Mesenchymal stem cell (in vitro differentiated cells and primary cell): ENCODE measurements at regions not wholly inside any gene's neighbourhood (a gene's known extent, or its start where the extent isn't known, plus 50 kb on each side); places are given as distances from the start of the nearest gene placed in this dataset.
"Not testable (repeated sequence)": the region's sequence is repeated elsewhere in the genome, so short reads cannot be mapped to it uniquely, and the experiment has no call there.

Source experiments
- DNase-seq: peaks from one replicate; pipeline ENCODE4 v3.0.0-alpha.2; 2013
- H2AFZ ChIP-seq: one replicate; pipeline ENCODE4 v1.6.1; 2013; ENCODE audit warnings: low read depth, mild to moderate bottlenecking, control low read depth, inconsistent platforms, low read length, moderate library complexity
- H2AK5ac ChIP-seq: 2 replicates; pipeline ENCODE4 v1.6.1; 2013; ENCODE audit warnings: low read length, moderate library complexity, mild to moderate bottlenecking, inconsistent platforms; ENCODE audit not compliant: severe bottlenecking
- H2BK120ac ChIP-seq: one replicate; pipeline ENCODE4 v1.6.1; 2013; ENCODE audit warnings: low read depth, mild to moderate bottlenecking, inconsistent platforms, low read length, moderate library complexity
- H2BK12ac ChIP-seq, 2 experiments: one replicate each; pipeline ENCODE4 v1.6.1; 2013; ENCODE audit warnings: inconsistent platforms in 2 of 2, low read length in 2 of 2, mild to moderate bottlenecking in 2 of 2, moderate library complexity in 2 of 2, control low read depth in 1 of 2
- H2BK15ac ChIP-seq: one replicate; pipeline ENCODE4 v1.6.1; 2013; ENCODE audit warnings: mild to moderate bottlenecking, low read depth, inconsistent platforms; ENCODE audit not compliant: poor library complexity, severe bottlenecking
- H2BK5ac ChIP-seq: 2 replicates; pipeline ENCODE4 v1.6.1; 2013; ENCODE audit warnings: low read depth, mild to moderate bottlenecking, low read length, control low read depth, inconsistent platforms; ENCODE audit not compliant: poor library complexity, severe bottlenecking
- H3K14ac ChIP-seq, 2 experiments: one replicate each; pipeline ENCODE4 v1.6.1; 2013; ENCODE audit warnings: inconsistent platforms in 2 of 2, low read length in 2 of 2, control low read depth in 1 of 2, mild to moderate bottlenecking in 1 of 2, moderate library complexity in 1 of 2
- H3K18ac ChIP-seq, 2 experiments: one replicate each; pipeline ENCODE4 v1.6.1; 2013; ENCODE audit warnings: inconsistent platforms in 2 of 2, low read length in 2 of 2, control low read depth in 1 of 2, low read depth in 1 of 2, mild to moderate bottlenecking in 1 of 2
- H3K23ac ChIP-seq, 2 experiments: one replicate each; pipeline ENCODE4 v1.6.1; 2013; ENCODE audit warnings: inconsistent platforms in 2 of 2, low read length in 2 of 2, mild to moderate bottlenecking in 2 of 2, moderate library complexity in 2 of 2, control low read depth in 1 of 2
- H3K27ac ChIP-seq: 2 replicates; pipeline ENCODE4 v1.5.1; 2013; ENCODE audit warnings: mild to moderate bottlenecking, moderate library complexity, low read length, control low read depth, inconsistent platforms; ENCODE audit not compliant: poor library complexity, severe bottlenecking
- H3K27me3 ChIP-seq, 2 experiments: 2 replicates each; pipeline versions ENCODE4 v1.6.1 to v1.7.0; 2013; ENCODE audit warnings: low read length in 2 of 2, mild to moderate bottlenecking in 2 of 2, moderate library complexity in 2 of 2, control low read depth in 1 of 2, inconsistent platforms in 1 of 2; ENCODE audit not compliant: control insufficient read depth in 1 of 2, insufficient read depth in 1 of 2
- H3K36me3 ChIP-seq, 2 experiments: 2 replicates each; pipeline versions ENCODE4 v1.6.1 to v1.7.0; 2013; ENCODE audit warnings: low read length in 2 of 2, control low read depth in 1 of 2, inconsistent platforms in 1 of 2, low read depth in 1 of 2, mild to moderate bottlenecking in 1 of 2; ENCODE audit not compliant: insufficient read depth in 2 of 2, control insufficient read depth in 1 of 2
- H3K4ac ChIP-seq, 2 experiments: one replicate each; pipeline ENCODE4 v1.6.1; 2013; ENCODE audit warnings: inconsistent platforms in 2 of 2, low read length in 2 of 2, mild to moderate bottlenecking in 2 of 2, moderate library complexity in 2 of 2, control low read depth in 1 of 2, low read depth in 1 of 2
- H3K4me1 ChIP-seq: 2 replicates; pipeline ENCODE4 v1.6.1; 2013; ENCODE audit warnings: low read depth, low read length, control low read depth; ENCODE audit not compliant: control insufficient read depth, insufficient read depth
- H3K4me2 ChIP-seq: 2 replicates; pipeline ENCODE4 v1.6.1; 2013; ENCODE audit warnings: low read length, mild to moderate bottlenecking, inconsistent platforms; ENCODE audit not compliant: poor library complexity, severe bottlenecking
- H3K4me3 ChIP-seq, 2 experiments: 2 replicates each; pipeline versions ENCODE4 v1.5.1 to v1.7.0; 2013; ENCODE audit warnings: low read length in 2 of 2, mild to moderate bottlenecking in 2 of 2, control low read depth in 1 of 2, low read depth in 1 of 2; ENCODE audit not compliant: insufficient read depth in 1 of 2
- H3K79me1 ChIP-seq: replicated peaks from 2 replicates; pipeline ENCODE4 v1.6.1; 2013; ENCODE audit warnings: mild to moderate bottlenecking, control low read depth, low read length, inconsistent platforms; ENCODE audit not compliant: poor library complexity, severe bottlenecking
- H3K9ac ChIP-seq: 2 replicates; pipeline ENCODE4 v1.7.0; 2013; ENCODE audit warnings: mild to moderate bottlenecking, low read length, moderate library complexity
- H3K9me3 ChIP-seq: 2 replicates; pipeline ENCODE4 v1.7.0; 2013; ENCODE audit warnings: mild to moderate bottlenecking, low read length; ENCODE audit not compliant: control insufficient read depth
- H4K8ac ChIP-seq: one replicate; pipeline ENCODE4 v1.6.1; 2013; ENCODE audit warnings: inconsistent platforms, mild to moderate bottlenecking, low read length, moderate library complexity
- H4K91ac ChIP-seq: one replicate; pipeline ENCODE4 v1.6.1; 2013; ENCODE audit warnings: mild to moderate bottlenecking, low read length, inconsistent platforms
- WGBS: methylation state at CpG from one replicate; pipeline ENCODE4 v1.1.7; 2013; ENCODE audit warnings: mixed read lengths; 5-methylcytosine and 5-hydroxymethylcytosine counted together

GRCh38 chr21:9032547-9032946 lies 1488.8 kb upstream of the TPTE start:
- H2BK12ac ChIP-seq, H3K14ac ChIP-seq, H2BK120ac ChIP-seq, H2AFZ ChIP-seq, H3K27me3 ChIP-seq, H3K9ac ChIP-seq, DNase-seq, H3K4me2 ChIP-seq, H3K9me3 ChIP-seq, H3K4me1 ChIP-seq, H3K18ac ChIP-seq, H2BK15ac ChIP-seq, H4K8ac ChIP-seq, H2BK5ac ChIP-seq, H3K4me3 ChIP-seq, H3K4ac ChIP-seq, H2AK5ac ChIP-seq, H3K23ac ChIP-seq, H3K79me1 ChIP-seq, H3K36me3 ChIP-seq, H4K91ac ChIP-seq, H3K27ac ChIP-seq: not testable (repeated sequence)
- no CpG with 5 or more reads among the region's 2 CpGs for WGBS

DNA sequence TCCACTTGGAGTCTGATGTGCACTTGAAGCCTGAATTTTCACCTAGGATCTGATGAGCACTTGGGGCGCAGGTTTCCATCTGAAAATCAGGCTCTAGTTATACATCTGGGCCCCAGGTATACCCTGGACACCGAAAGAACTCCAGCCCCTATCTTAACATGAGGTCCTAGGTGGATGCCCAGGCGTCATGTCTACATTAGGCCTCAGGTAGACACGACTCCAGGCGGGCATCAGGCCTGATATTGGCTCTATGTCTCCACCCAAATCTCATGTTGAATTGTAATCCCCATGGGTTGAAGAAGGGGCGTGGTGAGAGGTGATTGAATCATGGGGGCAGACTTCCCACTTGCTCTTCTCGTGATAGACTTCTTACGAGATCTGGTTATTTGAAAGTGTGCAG lies 1488.1 kb upstream of the TPTE start:
- not testable (repeated sequence) for H3K18ac ChIP-seq, H3K4me2 ChIP-seq, H2BK5ac ChIP-seq, H2BK120ac ChIP-seq, H3K36me3 ChIP-seq, H2AFZ ChIP-seq, H4K8ac ChIP-seq, DNase-seq, H3K4me1 ChIP-seq, H2BK12ac ChIP-seq, H2AK5ac ChIP-seq, H3K9me3 ChIP-seq, H3K23ac ChIP-seq, H3K14ac ChIP-seq, H3K4ac ChIP-seq, H3K4me3 ChIP-seq, H3K9ac ChIP-seq, H3K27ac ChIP-seq, H3K79me1 ChIP-seq, H2BK15ac ChIP-seq, H4K91ac ChIP-seq, H3K27me3 ChIP-seq
- 33% methylated on average over 3 of the region's 8 CpGs for WGBS

DNA sequence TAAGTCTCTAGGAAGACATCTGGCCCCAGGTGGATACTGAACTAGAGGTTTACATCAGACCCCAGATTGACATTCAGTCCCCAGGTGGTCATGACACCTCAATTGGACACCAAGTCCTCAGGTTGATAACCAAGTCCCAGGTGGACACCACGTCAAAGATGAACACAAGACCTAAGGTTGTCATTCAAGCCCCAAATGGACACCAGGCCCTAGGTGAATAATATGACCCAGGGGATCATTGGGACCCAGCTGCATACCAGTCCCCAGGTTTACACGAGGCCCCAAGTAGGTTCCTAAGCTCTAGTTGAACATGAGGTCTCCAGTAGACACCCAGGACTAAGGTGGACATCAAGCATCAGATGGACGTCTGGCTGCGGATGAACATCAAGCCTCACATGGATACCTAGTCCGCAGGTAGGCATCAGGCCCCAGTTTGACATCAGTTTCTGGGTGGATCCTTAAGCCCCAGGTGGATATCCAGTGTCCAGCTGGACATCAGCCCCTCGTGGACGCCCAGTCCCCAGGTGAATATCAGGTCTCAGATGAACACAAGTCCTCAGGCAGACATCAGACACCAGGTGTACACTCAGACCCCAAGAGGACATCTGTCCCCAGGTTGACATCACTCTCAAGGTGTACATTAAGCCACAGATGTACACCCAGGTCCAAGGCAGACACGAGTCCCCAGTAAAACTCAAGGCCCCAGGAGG lies 1486.7 kb upstream of the TPTE start:
- H3K23ac ChIP-seq, H3K9ac ChIP-seq, H3K4me2 ChIP-seq, H3K4ac ChIP-seq, H3K18ac ChIP-seq, H2BK120ac ChIP-seq, H3K9me3 ChIP-seq, H2AFZ ChIP-seq, H4K8ac ChIP-seq, H3K27ac ChIP-seq, H4K91ac ChIP-seq, H3K4me3 ChIP-seq, H2AK5ac ChIP-seq, H2BK12ac ChIP-seq, H3K36me3 ChIP-seq, DNase-seq, H3K14ac ChIP-seq, H2BK5ac ChIP-seq, H2BK15ac ChIP-seq, H3K4me1 ChIP-seq, H3K79me1 ChIP-seq, H3K27me3 ChIP-seq: not testable (repeated sequence)
- WGBS = 38% methylated on average over 2 of the region's 8 CpGs

GRCh38 chr21:9035225-9035624 lies 1486.2 kb upstream of the TPTE start:
- H3K4me2 ChIP-seq, H3K4me3 ChIP-seq, H3K27me3 ChIP-seq, H3K18ac ChIP-seq, H2AK5ac ChIP-seq, H3K23ac ChIP-seq, H2BK5ac ChIP-seq, H3K4ac ChIP-seq, H4K8ac ChIP-seq, H3K4me1 ChIP-seq, H3K36me3 ChIP-seq, H2BK120ac ChIP-seq, H2BK12ac ChIP-seq, H3K27ac ChIP-seq, H3K14ac ChIP-seq, H3K9me3 ChIP-seq, DNase-seq, H3K9ac ChIP-seq, H3K79me1 ChIP-seq, H2AFZ ChIP-seq, H2BK15ac ChIP-seq, H4K91ac ChIP-seq: not testable (repeated sequence)
- WGBS = no CpG with 5 or more reads among the region's 1 CpG
